SK-N-SH (cell line): ENCODE measurements at regions not wholly inside any gene's neighbourhood (a gene's known extent, or its start where the extent isn't known, plus 50 kb on each side); places are given as distances from the start of the nearest gene placed in this dataset.

Experiments used
- CTCF ChIA-PET: fragments of 300-600, 350-600 bp; formaldehyde crosslinking; extraction: SDS; loops from one replicate; lab custom pipeline; 2021; lab: Yijun Ruan, JAX
- POLR2A ChIA-PET: fragments of 350-600 bp; sonication (Branson Sonifier 250); formaldehyde crosslinking; extraction: SDS; loops from one replicate; lab custom pipeline; 2020; ENCODE audit warnings: antibody characterized with exemption, inconsistent platforms; lab: Yijun Ruan, JAX
- DNase-seq: peaks from one replicate; pipeline ENCODE4 v3.0.0; 2012
- H2AFZ ChIP-seq: fragments of 200-600 bp; sonication (generic); 2 replicates; pipeline ENCODE4 v1.8.1; 2016; ENCODE audit warnings: antibody characterized with exemption, mild to moderate bottlenecking, low read depth
- H3F3A ChIP-seq: fragments of 200-600 bp; sonication (generic); replicated peaks from 2 replicates; pipeline ENCODE3; 2016; ENCODE audit warnings: antibody characterized with exemption, mild to moderate bottlenecking; ENCODE audit not compliant: insufficient read depth
- H3K27ac ChIP-seq, 2 experiments: fragments of 200-500 bp in 1 of 2; fragments of 200-600 bp in 1 of 2; sonication (Bioruptor generic) in 1 of 2; sonication (generic), shearing (Covaris generic) in 1 of 2; 2 replicates each; pipeline versions ENCODE4 v1.5.1 to v1.6.1; 2014 to 2016; ENCODE audit warnings: low read depth in 2 of 2, inconsistent platforms in 1 of 2, low read length in 1 of 2, mild to moderate bottlenecking in 1 of 2, mixed read lengths in 1 of 2
- H3K27me3 ChIP-seq: fragments of 200-600 bp; sonication (generic), shearing (Covaris generic); 2 replicates; pipeline ENCODE4 v1.6.1; 2016; ENCODE audit warnings: mixed run types; ENCODE audit not compliant: insufficient read depth
- H3K36me3 ChIP-seq, 2 experiments: fragments of 200-500 bp in 1 of 2; fragments of 200-600 bp in 1 of 2; sonication (Bioruptor generic) in 1 of 2; sonication (generic) in 1 of 2; replicated peaks in 1 of 2; 2 replicates each; pipeline versions ENCODE3 to v1.5.1; 2014 to 2016; ENCODE audit warnings: low read length in 1 of 2, mild to moderate bottlenecking in 1 of 2; ENCODE audit not compliant: insufficient read depth in 2 of 2, control insufficient read depth in 1 of 2
- H3K4me1 ChIP-seq, 2 experiments: fragments of 200-500 bp in 1 of 2; fragments of 200-600 bp in 1 of 2; sonication (Bioruptor generic) in 1 of 2; sonication (generic), shearing (Covaris generic) in 1 of 2; 2 replicates each; pipeline versions ENCODE4 v1.5.1 to v1.6.1; 2014 to 2016; ENCODE audit warnings: low read depth in 1 of 2, low read length in 1 of 2, mixed run types in 1 of 2; ENCODE audit not compliant: insufficient read depth in 2 of 2, control insufficient read depth in 1 of 2
- H3K4me2 ChIP-seq: fragments of 200-600 bp; sonication (generic), shearing (Covaris generic); 2 replicates; pipeline ENCODE4 v1.6.1; 2017; ENCODE audit warnings: mixed run types
- H3K4me3 ChIP-seq, 2 experiments: fragments of 200-500 bp in 1 of 2; fragments of 200-600 bp in 1 of 2; sonication (Bioruptor generic) in 1 of 2; sonication (generic), shearing (Covaris generic) in 1 of 2; 2 replicates each; pipeline versions ENCODE4 v1.5.1 to v1.8.1; 2014 to 2016; ENCODE audit warnings: low read depth in 2 of 2, inconsistent platforms in 1 of 2, low read length in 1 of 2, mild to moderate bottlenecking in 1 of 2, mixed read lengths in 1 of 2, moderate library complexity in 1 of 2
- H3K79me2 ChIP-seq: fragments of 200-600 bp; sonication (generic); 2 replicates; pipeline ENCODE4 v1.8.1; 2017; ENCODE audit warnings: mild to moderate bottlenecking; ENCODE audit not compliant: insufficient read depth
- H3K9ac ChIP-seq: fragments of 200-600 bp; sonication (generic); 2 replicates; pipeline ENCODE4 v1.6.1; 2017; ENCODE audit warnings: mixed run types
- H3K9me2 ChIP-seq: fragments of 200-600 bp; sonication (generic); 2 replicates; pipeline ENCODE4 v1.6.1; 2017; ENCODE audit warnings: mixed run types
- H3K9me3 ChIP-seq: fragments of 200-600 bp; sonication (generic); 2 replicates; pipeline ENCODE4 v1.6.1; 2017; ENCODE audit warnings: mixed run types, mild to moderate bottlenecking, moderate library complexity
- H4K20me1 ChIP-seq: fragments of 200-600 bp; sonication (generic); 2 replicates; pipeline ENCODE4 v1.6.1; 2017; ENCODE audit warnings: mild to moderate bottlenecking, mixed run types; ENCODE audit not compliant: insufficient read depth
- CHD2 ChIP-seq: fragments of 150-350 bp; IDR thresholded peaks from 2 replicates; pipeline ENCODE4 v1.6.1; 2018; ENCODE audit warnings: low read length; ENCODE audit not compliant: partially characterized antibody
- ELF1 ChIP-seq: IDR thresholded peaks from 2 replicates; pipeline ENCODE4 v1.4.0; 2012
- EP300 ChIP-seq, 2 experiments: IDR thresholded peaks; 2 replicates each; pipeline versions ENCODE4 v1.4.0 to v1.6.1; 2012; ENCODE audit warnings: borderline replicate concordance in 1 of 2, low read depth in 1 of 2, low read length in 1 of 2
- FOSL2 ChIP-seq: IDR thresholded peaks from 2 replicates; pipeline ENCODE4 v1.4.0; 2012; ENCODE audit warnings: low read depth, mild to moderate bottlenecking, moderate library complexity, borderline replicate concordance
- FOXJ3 ChIP-seq: sonication (generic); formaldehyde crosslinking; IDR thresholded peaks from 2 replicates; pipeline ENCODE4 v1.5.1; 2020; ENCODE audit warnings: mild to moderate bottlenecking, missing genetic modification reagents
- GATA2 ChIP-seq: sonication (generic); formaldehyde crosslinking; IDR thresholded peaks from 2 replicates; pipeline ENCODE4 v1.5.0; 2020; ENCODE audit warnings: mild to moderate bottlenecking, missing genetic modification reagents
- IRF3 ChIP-seq: fragments of 150-350 bp; IDR thresholded peaks from 2 replicates; pipeline ENCODE4 v1.6.1; 2016; ENCODE audit warnings: mild to moderate bottlenecking, low read depth, low read length
- JUND ChIP-seq: IDR thresholded peaks from 2 replicates; pipeline ENCODE4 v1.4.0; 2012
- MAX ChIP-seq: IDR thresholded peaks from 2 replicates; pipeline ENCODE4 v1.4.0; 2012; ENCODE audit warnings: low read depth
- NFIC ChIP-seq: IDR thresholded peaks from 2 replicates; pipeline ENCODE4 v1.4.0; 2012; ENCODE audit warnings: borderline replicate concordance
- PBX3 ChIP-seq: IDR thresholded peaks from 2 replicates; pipeline ENCODE4; 2012
- RAD21 ChIP-seq: IDR thresholded peaks from 2 replicates; pipeline ENCODE4 v1.6.1; 2012; ENCODE audit warnings: mild to moderate bottlenecking, low read length
- RCOR1 ChIP-seq: fragments of 150-350 bp; IDR thresholded peaks from 2 replicates; pipeline ENCODE4 v1.6.1; 2017; ENCODE audit warnings: antibody characterized with exemption, low read length
- REST ChIP-seq: IDR thresholded peaks from 2 replicates; pipeline ENCODE4 v1.6.1; 2012; ENCODE audit warnings: mild to moderate bottlenecking, low read depth, low read length, moderate library complexity
- RFX5 ChIP-seq: IDR thresholded peaks from 2 replicates; pipeline ENCODE4 v1.6.1; 2012; ENCODE audit warnings: mild to moderate bottlenecking, improper control_type of control experiment, low read length
- SMC3 ChIP-seq: IDR thresholded peaks from 2 replicates; pipeline ENCODE4 v1.6.1; 2012; ENCODE audit warnings: low read depth, low read length, improper control_type of control experiment
- TCF12 ChIP-seq: IDR thresholded peaks from 2 replicates; pipeline ENCODE4 v1.4.0; 2012
- USF1 ChIP-seq: IDR thresholded peaks from 2 replicates; pipeline ENCODE4 v1.4.0; 2012; ENCODE audit warnings: low read depth, borderline replicate concordance
- USF2 ChIP-seq: fragments of 150-350 bp; IDR thresholded peaks from 2 replicates; pipeline ENCODE4 v1.6.1; 2017; ENCODE audit warnings: antibody characterized with exemption, low read length, low read depth, borderline replicate concordance
- WGBS: methylation state at CpG from one replicate; pipeline ENCODE4 v1.1.6; 2017; ENCODE audit warnings: low lambda C conversion rate; 5-methylcytosine and 5-hydroxymethylcytosine counted together

GRCh38 chr2:144648837-144649465 lies 129.0 kb upstream of the ZEB2 start:
- no peaks in the 10 kb centered on the region for H3K9me2 ChIP-seq

GRCh38 chr2:144645083-144645778 lies 125.3 kb upstream of the ZEB2 start:
- H3K36me3 ChIP-seq, result no peaks in the 10 kb centered on the region
- DNase-seq, result no peak
- no peak overlapping the region for H3K4me2 ChIP-seq
- H3K4me1 ChIP-seq, result peaks cover 4 to 11% of the 10 kb centered on the region in 2 experiments; a peak in 3 of 4 replicates
- no peaks in the 10 kb centered on the region for H3K79me2 ChIP-seq
- no peak overlapping the region; a peak in 1 of 4 replicates for H3K27ac ChIP-seq
- no peak overlapping the region for H2AFZ ChIP-seq
- no peaks in the 10 kb centered on the region for H3K27me3 ChIP-seq
- no peaks in the 10 kb centered on the region for H4K20me1 ChIP-seq
- CTCF ChIA-PET, result no interaction called here
- no peak overlapping the region for H3K9ac ChIP-seq
- POLR2A ChIA-PET, result no interaction called here
- H3K9me2 ChIP-seq, result no peaks in the 10 kb centered on the region
- no peaks in the 10 kb centered on the region for H3K9me3 ChIP-seq
- 89% methylated on average over 3 of the region's 3 CpGs for WGBS
- no peaks in the 10 kb centered on the region for H3F3A ChIP-seq
- no peak overlapping the region for H3K4me3 ChIP-seq
- no peak for TF ChIP-seq USF2
- no peak for TF ChIP-seq JUND
- no peak for TF ChIP-seq EP300 (IDR thresholded peaks at IDR 0.05; ENCODE audit: borderline replicate concordance in 1 of 2, low read depth in 1 of 2, low read length in 1 of 2)
- no peak for TF ChIP-seq REST
- TF ChIP-seq TCF12, result no peak
- no peak for TF ChIP-seq ELF1
- TF ChIP-seq SMC3, result no peak
- no peak for TF ChIP-seq RFX5
- TF ChIP-seq RCOR1, result no peak
- no peak for TF ChIP-seq FOXJ3 (CRISPR knock-in tag)
- no peak for TF ChIP-seq USF1
- TF ChIP-seq CHD2, result no peak
- TF ChIP-seq FOSL2, result no peak
- no peak for TF ChIP-seq PBX3
- TF ChIP-seq RAD21, result no peak
- no peak for TF ChIP-seq GATA2 (CRISPR knock-in tag)
- TF ChIP-seq MAX, result no peak
- TF ChIP-seq IRF3, result no peak

More at GRCh38 chr2:144648837-144649465, 129.0 kb upstream of the ZEB2 start:
- Histone ChIP-seq H3K9ac (no peak overlapping the region), H2AFZ (no peak overlapping the region), H3K27me3 (no peaks in the 10 kb centered on the region), H3K4me2 (no peak overlapping the region), H3K36me3 (no peaks in the 10 kb centered on the region), H3K9me3 (no peaks in the 10 kb centered on the region), H3K4me1 (peaks cover 10 to 16% of the 10 kb centered on the region in 2 experiments; a peak in 3 of 4 replicates), H3K4me3 (no peak overlapping the region), H3K79me2 (no peaks in the 10 kb centered on the region), H4K20me1 (no peaks in the 10 kb centered on the region), H3F3A (no peaks in the 10 kb centered on the region), H3K27ac (no peak overlapping the region)
- CTCF ChIA-PET, result interaction anchor here (1.1 kb wide), 1 partner anchor 8 kb away, joined by 3 read pairs; no protein-coding TSS in a partner anchor
- POLR2A ChIA-PET, result no interaction called here
- TF ChIP-seq RFX5, result no peak
- TF ChIP-seq SMC3, result no peak
- no peak for TF ChIP-seq NFIC
- TF ChIP-seq GATA2 (CRISPR knock-in tag), result no peak
- WGBS, result 93% methylated on average over 13 of the region's 13 CpGs
- DNase-seq, result no peak
